Mammary epithelial cell (primary cell): ENCODE measurements at regions not wholly inside any gene's neighbourhood (a gene's known extent, or its start where the extent isn't known, plus 50 kb on each side); places are given as distances from the start of the nearest gene placed in this dataset.

Experiments
- EZH2 ChIP-seq: IDR thresholded peaks from 2 replicates; pipeline ENCODE4 v1.6.1; 2012; ENCODE audit warnings: low read length, inconsistent platforms, borderline replicate concordance
- TF ChIP-seq, protein P1 (sequence below), 2 donors: IDR thresholded peaks in 1 of 2; conservative IDR thresholded peaks in 1 of 2; 2 replicates each; pipeline ENCODE4 v1.5.1; 2011 to 2012; ENCODE audit warnings: inconsistent platforms in 2 of 2, low read length in 2 of 2, mild to moderate bottlenecking in 2 of 2, control low read depth in 1 of 2, low read depth in 1 of 2; ENCODE audit not compliant: insufficient read depth in 1 of 2; ENCODE audit errors: extremely low read depth in 1 of 2

DNA sequence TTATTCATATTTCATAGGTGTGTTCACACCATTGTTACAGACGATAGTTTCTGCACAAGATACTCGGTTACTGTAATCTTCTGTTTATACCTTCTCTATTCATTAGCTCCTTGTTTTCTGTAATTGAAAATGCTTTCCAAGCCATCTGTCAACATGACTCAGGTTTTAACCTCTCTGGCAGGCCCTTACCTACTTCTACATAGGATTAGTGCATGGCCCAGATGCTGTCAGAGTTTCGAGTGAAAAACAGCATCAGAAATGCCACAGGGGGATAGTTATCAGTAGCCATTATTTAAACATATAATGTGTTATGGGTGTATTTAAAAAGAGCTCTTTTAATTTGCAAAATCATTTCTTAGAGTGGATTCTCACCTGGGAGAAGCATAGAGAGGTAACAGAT lies 596.4 kb downstream of the FBXO15 start:
- no peak for TF ChIP-seq EZH2
- TF ChIP-seq, protein P1, sequence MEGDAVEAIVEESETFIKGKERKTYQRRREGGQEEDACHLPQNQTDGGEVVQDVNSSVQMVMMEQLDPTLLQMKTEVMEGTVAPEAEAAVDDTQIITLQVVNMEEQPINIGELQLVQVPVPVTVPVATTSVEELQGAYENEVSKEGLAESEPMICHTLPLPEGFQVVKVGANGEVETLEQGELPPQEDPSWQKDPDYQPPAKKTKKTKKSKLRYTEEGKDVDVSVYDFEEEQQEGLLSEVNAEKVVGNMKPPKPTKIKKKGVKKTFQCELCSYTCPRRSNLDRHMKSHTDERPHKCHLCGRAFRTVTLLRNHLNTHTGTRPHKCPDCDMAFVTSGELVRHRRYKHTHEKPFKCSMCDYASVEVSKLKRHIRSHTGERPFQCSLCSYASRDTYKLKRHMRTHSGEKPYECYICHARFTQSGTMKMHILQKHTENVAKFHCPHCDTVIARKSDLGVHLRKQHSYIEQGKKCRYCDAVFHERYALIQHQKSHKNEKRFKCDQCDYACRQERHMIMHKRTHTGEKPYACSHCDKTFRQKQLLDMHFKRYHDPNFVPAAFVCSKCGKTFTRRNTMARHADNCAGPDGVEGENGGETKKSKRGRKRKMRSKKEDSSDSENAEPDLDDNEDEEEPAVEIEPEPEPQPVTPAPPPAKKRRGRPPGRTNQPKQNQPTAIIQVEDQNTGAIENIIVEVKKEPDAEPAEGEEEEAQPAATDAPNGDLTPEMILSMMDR (conservative IDR thresholded peaks at IDR 0.05 in 1 of 2, IDR thresholded peaks at IDR 0.05 in 1 of 2; ENCODE audit: extremely low read depth in 1 of 2, insufficient read depth in 1 of 2, low read depth in 1 of 2, low read length in 2 of 2) = no peak
